ENCODE measurements at regions not wholly inside any gene's neighbourhood (a gene's known extent, or its start where the extent isn't known, plus 50 kb on each side); places are given as distances from the start of the nearest gene placed in this dataset.

- TF ChIP-seq, protein P1, sequence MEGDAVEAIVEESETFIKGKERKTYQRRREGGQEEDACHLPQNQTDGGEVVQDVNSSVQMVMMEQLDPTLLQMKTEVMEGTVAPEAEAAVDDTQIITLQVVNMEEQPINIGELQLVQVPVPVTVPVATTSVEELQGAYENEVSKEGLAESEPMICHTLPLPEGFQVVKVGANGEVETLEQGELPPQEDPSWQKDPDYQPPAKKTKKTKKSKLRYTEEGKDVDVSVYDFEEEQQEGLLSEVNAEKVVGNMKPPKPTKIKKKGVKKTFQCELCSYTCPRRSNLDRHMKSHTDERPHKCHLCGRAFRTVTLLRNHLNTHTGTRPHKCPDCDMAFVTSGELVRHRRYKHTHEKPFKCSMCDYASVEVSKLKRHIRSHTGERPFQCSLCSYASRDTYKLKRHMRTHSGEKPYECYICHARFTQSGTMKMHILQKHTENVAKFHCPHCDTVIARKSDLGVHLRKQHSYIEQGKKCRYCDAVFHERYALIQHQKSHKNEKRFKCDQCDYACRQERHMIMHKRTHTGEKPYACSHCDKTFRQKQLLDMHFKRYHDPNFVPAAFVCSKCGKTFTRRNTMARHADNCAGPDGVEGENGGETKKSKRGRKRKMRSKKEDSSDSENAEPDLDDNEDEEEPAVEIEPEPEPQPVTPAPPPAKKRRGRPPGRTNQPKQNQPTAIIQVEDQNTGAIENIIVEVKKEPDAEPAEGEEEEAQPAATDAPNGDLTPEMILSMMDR (IDR thresholded peaks at IDR 0.05) = no peak
- no peak for TF ChIP-seq POLR2A (IDR thresholded peaks at IDR 0.05)
Measured at GRCh38 chr5:89401659-89402058, 518.7 kb upstream of the MEF2C start.
